ENCODE measurements at regions not wholly inside any gene's neighbourhood (a gene's known extent, or its start where the extent isn't known, plus 50 kb on each side); places are given as distances from the start of the nearest gene placed in this dataset.

GRCh38 chr11:19377881-19378280, 137.1 kb upstream of the E2F8 start:
- Mint-ChIP-seq H3K27ac (ENCODE audit: unreplicated experiment) (no peak overlapping the region), H3K4me1 (ENCODE audit: low read depth, unreplicated experiment) (no peaks in the 10 kb centered on the region), H3K36me3 (ENCODE audit: insufficient read depth, unreplicated experiment) (no peaks in the 10 kb centered on the region), H3K4me3 (ENCODE audit: unreplicated experiment) (no peak overlapping the region), H3K9me3 (ENCODE audit: unreplicated experiment) (no peaks in the 10 kb centered on the region), H3K27me3 (ENCODE audit: insufficient read depth, unreplicated experiment) (peaks cover 4% of the 10 kb centered on the region)
- DNase-seq = no peak
- Histone ChIP-seq H3K36me3 (ENCODE audit: control insufficient read depth, insufficient read depth, low read length) (no peaks in the 10 kb centered on the region), H3K27me3 (replicated peaks; ENCODE audit: control insufficient read depth, insufficient read depth, low read length) (no peaks in the 10 kb centered on the region), H3K9me3 (no peaks in the 10 kb centered on the region), H3K4me1 (no peaks in the 10 kb centered on the region), H3K4me3 (ENCODE audit: low read depth, low read length) (no peak overlapping the region)
- no peak for TF ChIP-seq CTCF (IDR thresholded peaks at IDR 0.05; ENCODE audit: insufficient read depth in 1 of 2, low read depth in 1 of 2, low read length in 1 of 2, severe bottlenecking in 1 of 2, unreplicated experiment in 1 of 2)
- BruUV-seq (replicated peaks) = no TSS peak
- ChIA-PET POLR2A (no interaction called here), CTCF (no interaction called here)
- intact Hi-C loops (cut with micrococcal nuclease; ENCODE audit: unreplicated experiment) = no loop called here

GRCh38 chr11:19375440-19375839, 134.7 kb upstream of the E2F8 start:
- no peak for TF ChIP-seq CTCF (IDR thresholded peaks at IDR 0.05; ENCODE audit: insufficient read depth in 1 of 2, low read depth in 1 of 2, low read length in 1 of 2, severe bottlenecking in 1 of 2, unreplicated experiment in 1 of 2)
- no peaks in the 10 kb centered on the region for H3K36me3 Mint-ChIP-seq (ENCODE audit: insufficient read depth, unreplicated experiment)
- no TSS peak for BruUV-seq (replicated peaks)
- Histone ChIP-seq H3K27me3 (replicated peaks; ENCODE audit: control insufficient read depth, insufficient read depth, low read length) (no peaks in the 10 kb centered on the region), H3K4me1 (peaks cover 8% of the 10 kb centered on the region), H3K9me3 (no peaks in the 10 kb centered on the region), H3K36me3 (ENCODE audit: control insufficient read depth, insufficient read depth, low read length) (no peaks in the 10 kb centered on the region), H3K4me3 (ENCODE audit: low read depth, low read length) (no peak overlapping the region)
- POLR2A ChIA-PET = no interaction called here
- CTCF ChIA-PET = no interaction called here
- peaks cover 4% of the 10 kb centered on the region for H3K4me1 Mint-ChIP-seq (ENCODE audit: low read depth, unreplicated experiment)
- no peak overlapping the region for H3K4me3 Mint-ChIP-seq (ENCODE audit: unreplicated experiment)
- no peak for DNase-seq
- H3K27ac Mint-ChIP-seq (ENCODE audit: unreplicated experiment) = no peak overlapping the region
- intact Hi-C loops (cut with micrococcal nuclease; ENCODE audit: unreplicated experiment) = no loop called here
- H3K27me3 Mint-ChIP-seq (ENCODE audit: insufficient read depth, unreplicated experiment) = no peaks in the 10 kb centered on the region
- no peaks in the 10 kb centered on the region for H3K9me3 Mint-ChIP-seq (ENCODE audit: unreplicated experiment)

GRCh38 chr11:19374151-19374569, 133.4 kb upstream of the E2F8 start:
- Histone ChIP-seq H3K4me1 (peaks cover 15% of the 10 kb centered on the region), H3K4me3 (ENCODE audit: low read depth, low read length) (no peak overlapping the region), H3K36me3 (ENCODE audit: control insufficient read depth, insufficient read depth, low read length) (no peaks in the 10 kb centered on the region), H3K9me3 (no peaks in the 10 kb centered on the region), H3K27me3 (replicated peaks; ENCODE audit: control insufficient read depth, insufficient read depth, low read length) (no peaks in the 10 kb centered on the region)
- intact Hi-C loops (cut with micrococcal nuclease; ENCODE audit: unreplicated experiment) = no loop called here
- CTCF ChIA-PET = no interaction called here
- TF ChIP-seq CTCF (IDR thresholded peaks at IDR 0.05; ENCODE audit: insufficient read depth in 1 of 2, low read depth in 1 of 2, low read length in 1 of 2, severe bottlenecking in 1 of 2, unreplicated experiment in 1 of 2) = no peak
- no peaks in the 10 kb centered on the region for H3K9me3 Mint-ChIP-seq (ENCODE audit: unreplicated experiment)
- no peaks in the 10 kb centered on the region for H3K27me3 Mint-ChIP-seq (ENCODE audit: insufficient read depth, unreplicated experiment)
- H3K27ac Mint-ChIP-seq (ENCODE audit: unreplicated experiment) = no peak overlapping the region
- POLR2A ChIA-PET = interaction anchor here (0.6 kb wide), 2 partner anchors 132 to 434 kb away, joined by 6 to 11 read pairs; no protein-coding TSS in a partner anchor
- no peak for DNase-seq
- peaks cover 6% of the 10 kb centered on the region for H3K36me3 Mint-ChIP-seq (ENCODE audit: insufficient read depth, unreplicated experiment)
- H3K4me3 Mint-ChIP-seq (ENCODE audit: unreplicated experiment) = no peak overlapping the region
- BruUV-seq (replicated peaks) = no TSS peak
- H3K4me1 Mint-ChIP-seq (ENCODE audit: low read depth, unreplicated experiment) = peaks cover 12% of the 10 kb centered on the region

Measured in Caco-2 (cell line).